DOHH2 (cell line): ENCODE measurements at regions not wholly inside any gene's neighbourhood (a gene's known extent, or its start where the extent isn't known, plus 50 kb on each side); places are given as distances from the start of the nearest gene placed in this dataset.

Experiments
- CTCF ChIP-seq: fragments of 200-600 bp; sonication (generic); IDR thresholded peaks from one replicate; pipeline ENCODE4 v1.5.1; 2014; ENCODE audit warnings: antibody characterized with exemption, mild to moderate bottlenecking, low read depth, low read length; ENCODE audit not compliant: poor library complexity, severe bottlenecking
- EZH2phosphoT487 ChIP-seq: fragments of 200-600 bp; sonication (generic); IDR thresholded peaks from 2 replicates; pipeline ENCODE4 v1.6.1; 2017; ENCODE audit warnings: borderline replicate concordance, mild to moderate bottlenecking, antibody characterized with exemption, low read length, moderate library complexity, mixed read lengths

DNA sequence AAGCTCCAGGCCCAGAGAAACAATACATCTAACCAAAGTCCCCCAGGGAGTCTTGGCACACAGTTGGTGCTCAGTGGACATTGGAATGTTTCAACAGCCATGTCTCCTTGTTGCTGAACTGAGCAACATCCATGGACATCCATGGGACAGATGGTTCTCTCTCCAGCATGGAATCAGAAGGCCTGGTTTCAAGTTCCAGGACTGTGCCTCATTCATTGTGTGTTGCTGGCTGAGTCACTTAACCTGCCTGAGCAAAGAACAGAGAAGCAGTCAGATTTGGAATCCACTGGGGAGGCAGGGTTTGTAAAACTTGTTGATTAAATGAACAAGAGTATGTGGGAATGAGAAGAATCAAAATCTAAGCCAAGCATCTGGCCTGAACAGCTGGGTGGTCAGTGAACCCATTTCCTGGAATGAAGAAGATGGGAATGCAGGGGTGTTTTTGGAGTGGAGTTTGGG, 147.9 kb downstream of the CHIC2 start:
- TF ChIP-seq CTCF (no peak), EZH2phosphoT487 (no peak)
